ENCODE measurements at regions not wholly inside any gene's neighbourhood (a gene's known extent, or its start where the extent isn't known, plus 50 kb on each side); places are given as distances from the start of the nearest gene placed in this dataset.
"Not testable (repeated sequence)": the region's sequence is repeated elsewhere in the genome, so short reads cannot be mapped to it uniquely, and the experiment has no call there.

DNA sequence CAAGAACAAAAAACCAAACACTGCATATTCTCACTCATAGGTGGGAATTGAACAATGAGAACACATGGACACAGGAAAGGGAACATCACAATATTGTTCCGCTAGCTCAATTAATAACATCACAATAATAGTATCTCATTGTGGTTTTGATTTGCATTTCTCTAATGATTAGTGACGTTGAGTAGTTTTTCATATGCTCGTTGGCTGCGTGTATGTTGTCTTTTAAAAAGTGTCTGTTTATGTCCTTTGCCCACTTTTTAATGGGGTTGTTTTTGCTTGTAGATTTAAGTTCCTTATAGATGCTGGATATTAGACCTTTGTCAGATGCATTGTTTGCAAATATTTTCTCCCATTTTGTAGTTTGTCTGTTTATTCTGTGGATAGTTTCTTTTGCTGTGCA is 312.9 kb downstream of the DOK5 start:
- not testable (repeated sequence) for H3K27me3 ChIP-seq (replicated peaks in 1 of 4; ENCODE audit: control extremely low read depth in 1 of 4, control insufficient read depth in 3 of 4, insufficient read depth in 4 of 4, low read length in 3 of 4)
- 100% methylated on average over 2 of the region's 4 CpGs for WGBS (ENCODE audit: insufficient coverage)

DNA sequence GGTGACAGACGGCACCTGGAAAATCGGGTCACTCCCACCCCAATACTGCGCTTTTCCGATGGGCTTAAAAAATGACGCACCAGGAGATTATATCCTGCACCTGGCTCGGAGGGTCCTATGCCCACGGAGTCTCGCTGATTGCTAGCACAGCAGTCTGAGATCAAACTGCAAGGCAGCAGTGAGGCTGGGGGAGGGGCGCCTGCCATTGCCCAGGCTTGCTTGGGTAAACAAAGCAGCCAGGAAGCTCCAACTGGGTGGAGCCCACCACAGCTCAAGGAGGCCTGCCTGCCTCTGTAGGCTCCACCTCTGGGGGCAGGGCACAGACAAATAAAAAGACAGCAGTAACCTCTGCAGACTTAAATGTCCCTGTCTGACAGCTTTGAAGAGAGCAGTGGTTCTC is 307.4 kb downstream of the DOK5 start:
- H3K27ac Mint-ChIP-seq; H3K27ac ChIP-seq (ENCODE audit: low read length in 2 of 2); H3K27me3 ChIP-seq (replicated peaks in 1 of 4; ENCODE audit: control extremely low read depth in 1 of 4, control insufficient read depth in 3 of 4, insufficient read depth in 4 of 4, low read length in 3 of 4); H3K36me3 ChIP-seq (replicated peaks in 1 of 2; ENCODE audit: control extremely low read depth in 1 of 2, control insufficient read depth in 1 of 2, extremely low read depth in 1 of 2, insufficient read depth in 2 of 2, low read length in 1 of 2); H3K4me3 Mint-ChIP-seq; H3K27me3 Mint-ChIP-seq; H3K9me3 ChIP-seq (ENCODE audit: control extremely low read depth in 1 of 3, control insufficient read depth in 2 of 3, insufficient read depth in 1 of 3, low read length in 2 of 3); H3K9me3 Mint-ChIP-seq (ENCODE audit: insufficient read depth); H2AFZ ChIP-seq (ENCODE audit: insufficient read depth, low read depth, low read length, poor library complexity, severe bottlenecking); DNase-seq; ATAC-seq (ENCODE audit: low read depth); POLR2A ChIA-PET; H4K20me1 ChIP-seq (ENCODE audit: control insufficient read depth, insufficient read depth, low read length, poor library complexity, severe bottlenecking); H3K79me2 ChIP-seq (ENCODE audit: control insufficient read depth, insufficient read depth, low read length); H3K4me1 Mint-ChIP-seq; H3K4me2 ChIP-seq (replicated peaks; ENCODE audit: low read depth, low read length, poor library complexity, severe bottlenecking); H3K4me1 ChIP-seq (ENCODE audit: control insufficient read depth in 2 of 2, insufficient read depth in 2 of 2, low read length in 2 of 2); intact Hi-C loops (cut with micrococcal nuclease); CTCF ChIA-PET; H3K4me3 ChIP-seq (ENCODE audit: control extremely low read depth in 1 of 5, extremely low read depth in 1 of 5, insufficient read depth in 1 of 5, low read depth in 2 of 5, low read length in 4 of 5); H3K9ac ChIP-seq (ENCODE audit: low read length): not testable (repeated sequence)
- no CpG with 5 or more reads among the region's 9 CpGs for WGBS (ENCODE audit: insufficient coverage)

More for the DNA sequence above, 312.9 kb downstream of the DOK5 start:
- H3K4me2 ChIP-seq (replicated peaks; ENCODE audit: low read depth, low read length, poor library complexity, severe bottlenecking); H3K4me3 Mint-ChIP-seq; H3K36me3 ChIP-seq (replicated peaks in 1 of 2; ENCODE audit: control extremely low read depth in 1 of 2, control insufficient read depth in 1 of 2, extremely low read depth in 1 of 2, insufficient read depth in 2 of 2, low read length in 1 of 2); H3K27ac ChIP-seq (ENCODE audit: low read length in 2 of 2); H3K9ac ChIP-seq (ENCODE audit: low read length); H3K4me3 ChIP-seq (ENCODE audit: control extremely low read depth in 1 of 5, extremely low read depth in 1 of 5, insufficient read depth in 1 of 5, low read depth in 2 of 5, low read length in 4 of 5); ATAC-seq (ENCODE audit: low read depth); H4K20me1 ChIP-seq (ENCODE audit: control insufficient read depth, insufficient read depth, low read length, poor library complexity, severe bottlenecking); CTCF ChIA-PET; intact Hi-C loops (cut with micrococcal nuclease); H2AFZ ChIP-seq (ENCODE audit: insufficient read depth, low read depth, low read length, poor library complexity, severe bottlenecking); H3K27ac Mint-ChIP-seq; H3K27me3 Mint-ChIP-seq; POLR2A ChIA-PET; H3K9me3 ChIP-seq (ENCODE audit: control extremely low read depth in 1 of 3, control insufficient read depth in 2 of 3, insufficient read depth in 1 of 3, low read length in 2 of 3); H3K79me2 ChIP-seq (ENCODE audit: control insufficient read depth, insufficient read depth, low read length); H3K4me1 Mint-ChIP-seq; DNase-seq; H3K4me1 ChIP-seq (ENCODE audit: control insufficient read depth in 2 of 2, insufficient read depth in 2 of 2, low read length in 2 of 2): not testable (repeated sequence)
- H3K9me3 Mint-ChIP-seq (ENCODE audit: insufficient read depth) = peaks cover 11% of the 10 kb centered on the region

GRCh38 chr20:54774426-54774825 is 299.0 kb downstream of the DOK5 start:
- no peaks in the 10 kb centered on the region for H3K27me3 ChIP-seq (replicated peaks in 1 of 4; ENCODE audit: control extremely low read depth in 1 of 4, control insufficient read depth in 3 of 4, insufficient read depth in 4 of 4, low read length in 3 of 4)
- no peaks in the 10 kb centered on the region for H3K9me3 Mint-ChIP-seq (ENCODE audit: insufficient read depth)
- H3K4me3 Mint-ChIP-seq = no peak overlapping the region

More at GRCh38 chr20:54774426-54774825, 299.0 kb downstream of the DOK5 start:
- H3K9ac ChIP-seq (ENCODE audit: low read length) = no peak overlapping the region
- no peaks in the 10 kb centered on the region for H3K9me3 ChIP-seq (ENCODE audit: control extremely low read depth in 1 of 3, control insufficient read depth in 2 of 3, insufficient read depth in 1 of 3, low read length in 2 of 3)
- H3K4me1 ChIP-seq (ENCODE audit: control insufficient read depth in 2 of 2, insufficient read depth in 2 of 2, low read length in 2 of 2) = no peaks in the 10 kb centered on the region
- intact Hi-C loops (cut with micrococcal nuclease) = no loop called here
- Mint-ChIP-seq H3K27me3 (no peaks in the 10 kb centered on the region), H3K27ac (no peak overlapping the region), H3K4me1 (no peaks in the 10 kb centered on the region)
- WGBS (ENCODE audit: insufficient coverage) = 15% methylated on average over 3 of the region's 5 CpGs
- H3K4me3 ChIP-seq (ENCODE audit: control extremely low read depth in 1 of 5, extremely low read depth in 1 of 5, insufficient read depth in 1 of 5, low read depth in 2 of 5, low read length in 4 of 5) = no peak overlapping the region
- no peak for ATAC-seq (ENCODE audit: low read depth)
- DNase-seq = no peak
- H2AFZ ChIP-seq (ENCODE audit: insufficient read depth, low read depth, low read length, poor library complexity, severe bottlenecking) = no peak overlapping the region
- H4K20me1 ChIP-seq (ENCODE audit: control insufficient read depth, insufficient read depth, low read length, poor library complexity, severe bottlenecking) = no peaks in the 10 kb centered on the region
- no peaks in the 10 kb centered on the region for H3K36me3 ChIP-seq (replicated peaks in 1 of 2; ENCODE audit: control extremely low read depth in 1 of 2, control insufficient read depth in 1 of 2, extremely low read depth in 1 of 2, insufficient read depth in 2 of 2, low read length in 1 of 2)
- CTCF ChIA-PET = no interaction called here
- POLR2A ChIA-PET = no interaction called here
- H3K4me2 ChIP-seq (replicated peaks; ENCODE audit: low read depth, low read length, poor library complexity, severe bottlenecking) = no peak overlapping the region
- no peaks in the 10 kb centered on the region for H3K79me2 ChIP-seq (ENCODE audit: control insufficient read depth, insufficient read depth, low read length)
- no peak for TF ChIP-seq CTCF (IDR thresholded peaks at IDR 0.05)
- no peak overlapping the region for H3K27ac ChIP-seq (ENCODE audit: low read length in 2 of 2)
